IMR-90 (cell line): ENCODE measurements at regions not wholly inside any gene's neighbourhood (a gene's known extent, or its start where the extent isn't known, plus 50 kb on each side); places are given as distances from the start of the nearest gene placed in this dataset.

Experiments used
- ATAC-seq: fragments of 200-7000 bp; cut with Tn5 transposase; 2 replicates; pipeline ENCODE4 v1.9.1; 2020; ENCODE audit warnings: low read depth, mild to moderate bottlenecking, moderate library complexity
- BruUV-seq: library from RNA; stranded (reverse); fragments of 400-500 nt; replicated peaks from 2 replicates; lab custom pipeline; 2021; lab: Mats Ljungman, UMichigan
- CTCF ChIA-PET: fragments of 300-600 bp; formaldehyde crosslinking; extraction: SDS; loops from one replicate; lab custom pipeline; 2021; ENCODE audit warnings: antibody characterized with exemption; lab: Yijun Ruan, JAX
- POLR2A ChIA-PET: fragments of 300-600 bp; sonication (Branson Sonifier 250); formaldehyde crosslinking; loops from one replicate; lab custom pipeline; 2022; ENCODE audit warnings: antibody characterized with exemption; ENCODE audit not compliant: unreplicated experiment; lab: Charles Lee
- DNase-seq: peaks from one replicate; pipeline ENCODE4 v3.0.0; 2013
- H2AFZ ChIP-seq: replicated peaks from 2 replicates; pipeline ENCODE3; 2013; ENCODE audit warnings: low read length, mild to moderate bottlenecking; ENCODE audit not compliant: poor library complexity
- H2AK5ac ChIP-seq: 2 replicates; pipeline ENCODE4 v1.6.1; 2013; ENCODE audit warnings: low read depth, low read length, inconsistent platforms
- H2AK9ac ChIP-seq: replicated peaks from 2 replicates; pipeline ENCODE3; 2013; ENCODE audit warnings: mild to moderate bottlenecking, low read depth, low read length, moderate library complexity; ENCODE audit not compliant: poor library complexity
- H2BK120ac ChIP-seq: 2 replicates; pipeline ENCODE4 v1.6.1; 2013; ENCODE audit warnings: low read depth, low read length, inconsistent platforms
- H2BK15ac ChIP-seq: 3 replicates; pipeline ENCODE4 v1.6.1; 2013; ENCODE audit warnings: low read depth, low read length, inconsistent platforms
- H2BK20ac ChIP-seq: 2 replicates; pipeline ENCODE4 v1.6.1; 2013; ENCODE audit warnings: low read depth, mild to moderate bottlenecking, inconsistent platforms, low read length, moderate library complexity
- H2BK5ac ChIP-seq: 2 replicates; pipeline ENCODE4 v1.6.1; 2013; ENCODE audit warnings: mild to moderate bottlenecking, low read depth, low read length, inconsistent platforms; ENCODE audit not compliant: poor library complexity, severe bottlenecking
- H3K14ac ChIP-seq: replicated peaks from 2 replicates; pipeline ENCODE4 v1.6.1; 2013; ENCODE audit warnings: low read depth, low read length, inconsistent platforms
- H3K18ac ChIP-seq: 2 replicates; pipeline ENCODE4 v1.6.1; 2013; ENCODE audit warnings: low read depth, low read length, control low read depth
- H3K23ac ChIP-seq: 2 replicates; pipeline ENCODE4 v1.6.1; 2013; ENCODE audit warnings: low read depth, low read length, inconsistent platforms
- H3K27ac ChIP-seq: 2 replicates; pipeline ENCODE4 v1.5.1; 2013; ENCODE audit warnings: mild to moderate bottlenecking, control low read depth, low read length; ENCODE audit not compliant: insufficient read depth
- H3K27me3 ChIP-seq: 2 replicates; pipeline ENCODE4 v1.6.1; 2013; ENCODE audit warnings: low read length; ENCODE audit not compliant: control insufficient read depth, insufficient read depth
- H3K36me3 ChIP-seq: 2 replicates; pipeline ENCODE4 v1.6.1; 2013; ENCODE audit warnings: low read length, mixed read lengths; ENCODE audit not compliant: control insufficient read depth, insufficient read depth
- H3K4ac ChIP-seq: 2 replicates; pipeline ENCODE4 v1.6.1; 2013; ENCODE audit warnings: low read depth, low read length, inconsistent platforms
- H3K4me1 ChIP-seq: 2 replicates; pipeline ENCODE4 v1.6.1; 2013; ENCODE audit warnings: low read length, mixed read lengths; ENCODE audit not compliant: control insufficient read depth, insufficient read depth
- H3K4me2 ChIP-seq: 2 replicates; pipeline ENCODE4 v1.6.1; 2013; ENCODE audit warnings: low read depth, mild to moderate bottlenecking, control low read depth, low read length, moderate library complexity
- H3K4me3 ChIP-seq: 2 replicates; pipeline ENCODE4 v1.5.1; 2013; ENCODE audit warnings: low read depth, mild to moderate bottlenecking, control low read depth, low read length, moderate library complexity; ENCODE audit not compliant: insufficient read depth
- H3K56ac ChIP-seq: 2 replicates; pipeline ENCODE4 v1.6.1; 2013; ENCODE audit warnings: low read length, inconsistent platforms; ENCODE audit not compliant: insufficient read depth; ENCODE audit errors: extremely low read depth
- H3K79me1 ChIP-seq, 2 experiments: 2 replicates each; pipeline ENCODE4 v1.6.1; 2013; ENCODE audit warnings: low read length in 2 of 2, inconsistent platforms in 1 of 2, low read depth in 1 of 2
- H3K9ac ChIP-seq: 2 replicates; pipeline ENCODE4 v1.6.1; 2013; ENCODE audit warnings: low read depth, low read length, control low read depth
- H3K9me1 ChIP-seq: 2 replicates; pipeline ENCODE4 v1.6.1; 2013; ENCODE audit warnings: low read length, inconsistent platforms; ENCODE audit not compliant: insufficient read depth
- H3K9me3 ChIP-seq: 2 replicates; pipeline ENCODE4 v1.6.1; 2013; ENCODE audit warnings: low read length; ENCODE audit not compliant: control insufficient read depth, insufficient read depth
- H4K20me1 ChIP-seq: 2 replicates; pipeline ENCODE4 v1.6.1; 2013; ENCODE audit warnings: low read length, inconsistent platforms; ENCODE audit not compliant: insufficient read depth
- H4K5ac ChIP-seq: 2 replicates; pipeline ENCODE4 v1.6.1; 2013; ENCODE audit warnings: mild to moderate bottlenecking, low read depth, low read length, control low read depth
- H4K8ac ChIP-seq, 2 experiments: 2 replicates each; pipeline ENCODE4 v1.6.1; 2013; ENCODE audit warnings: low read depth in 2 of 2, low read length in 2 of 2, control low read depth in 1 of 2, inconsistent platforms in 1 of 2
- H4K91ac ChIP-seq: 2 replicates; pipeline ENCODE4 v1.6.1; 2013; ENCODE audit warnings: low read depth, low read length, inconsistent platforms; ENCODE audit not compliant: insufficient read depth
- BHLHE40 ChIP-seq: fragments of 150-350 bp; IDR thresholded peaks from 2 replicates; pipeline ENCODE4 v1.6.1; 2016; ENCODE audit warnings: mild to moderate bottlenecking, low read depth, low read length
- CEBPB ChIP-seq: IDR thresholded peaks from 2 replicates; pipeline ENCODE4 v1.6.1; 2012; ENCODE audit warnings: low read depth, low read length, improper control_type of control experiment
- CHD1 ChIP-seq: IDR thresholded peaks from 2 replicates; pipeline ENCODE4 v1.6.1; 2012; ENCODE audit warnings: low read depth, low read length, improper control_type of control experiment
- CTCF ChIP-seq: conservative IDR thresholded peaks from 2 replicates; pipeline ENCODE4 v1.5.1; 2012; ENCODE audit warnings: mild to moderate bottlenecking, low read depth, low read length, improper control_type of control experiment
- ELK1 ChIP-seq: fragments of 150-350 bp; IDR thresholded peaks from 2 replicates; pipeline ENCODE4 v1.6.1; 2016; ENCODE audit warnings: low read depth, mild to moderate bottlenecking, low read length, moderate library complexity, borderline replicate concordance
- FOS ChIP-seq: fragments of 150-350 bp; IDR thresholded peaks from 2 replicates; pipeline ENCODE4 v1.6.1; 2016; ENCODE audit warnings: low read depth, low read length
- MAFK ChIP-seq: IDR thresholded peaks from 2 replicates; pipeline ENCODE4 v1.6.1; 2012; ENCODE audit warnings: low read depth, low read length, improper control_type of control experiment
- MAZ ChIP-seq: IDR thresholded peaks from 2 replicates; pipeline ENCODE4 v1.6.1; 2012; ENCODE audit warnings: low read depth, mild to moderate bottlenecking, low read length, improper control_type of control experiment, moderate library complexity, borderline replicate concordance
- MXI1 ChIP-seq: IDR thresholded peaks from 2 replicates; pipeline ENCODE4 v1.6.1; 2012; ENCODE audit warnings: low read depth, mild to moderate bottlenecking, low read length, moderate library complexity, borderline replicate concordance
- NFE2L2 ChIP-seq: fragments of 150-350 bp; IDR thresholded peaks from 2 replicates; pipeline ENCODE4 v1.6.1; 2016; ENCODE audit warnings: low read depth, mild to moderate bottlenecking, low read length
- POLR2A ChIP-seq: IDR thresholded peaks from 2 replicates; pipeline ENCODE4 v1.6.1; 2012; ENCODE audit warnings: mild to moderate bottlenecking, low read depth, low read length
- RAD21 ChIP-seq: IDR thresholded peaks from 2 replicates; pipeline ENCODE4 v1.6.1; 2012; ENCODE audit warnings: low read length, improper control_type of control experiment
- RCOR1 ChIP-seq: IDR thresholded peaks from 2 replicates; pipeline ENCODE4 v1.6.1; 2012; ENCODE audit warnings: mild to moderate bottlenecking, low read length, improper control_type of control experiment; ENCODE audit not compliant: insufficient replicate concordance
- RFX5 ChIP-seq: IDR thresholded peaks from 2 replicates; pipeline ENCODE4 v1.8.0; 2012; ENCODE audit warnings: low read depth, mild to moderate bottlenecking, low read length, moderate library complexity
- SMC3 ChIP-seq: fragments of 150-350 bp; IDR thresholded peaks from 2 replicates; pipeline ENCODE4 v1.6.1; 2016; ENCODE audit warnings: low read depth, mild to moderate bottlenecking, antibody characterized with exemption, low read length, moderate library complexity
- USF2 ChIP-seq: fragments of 150-350 bp; IDR thresholded peaks from 2 replicates; pipeline ENCODE4 v1.6.1; 2017; ENCODE audit warnings: mild to moderate bottlenecking, antibody characterized with exemption, low read length, low read depth
- WGBS, 2 experiments: methylation state at CpG; one replicate each; pipeline versions ENCODE4 v1.1.5 to v1.1.7; 2013; ENCODE audit warnings: missing lambda C conversion rate in 2 of 2; ENCODE audit not compliant: insufficient read length in 1 of 2; ENCODE audit errors: extremely low coverage in 2 of 2; 5-methylcytosine and 5-hydroxymethylcytosine counted together
- dilution Hi-C: fragments of 300-500 bp; cut with HindIII; formaldehyde crosslinking; loops from one replicate; pipeline ENCODE4 v1.14.3; 2018; ENCODE audit warnings: low sequenced_read_pairs; ENCODE audit not compliant: unreplicated experiment
- in situ Hi-C: fragments of 300-500 bp; cut with MboI; formaldehyde crosslinking; loops from 3 replicates; pipeline ENCODE4 v1.14.3; 2019; ENCODE audit warnings: low sequenced_read_pairs, inconsistent platforms, mixed read lengths
- intact Hi-C: fragments of 100-400 bp; cut with micrococcal nuclease; formaldehyde crosslinking; loops from 2 replicates; pipeline ENCODE4 v1.10.0; 2022

GRCh38 chr1:195562074-195562473 lies 1046.2 kb downstream of the KCNT2 start:
- in situ Hi-C loops (no loop called here), intact Hi-C loops (no loop called here), dilution Hi-C loops (no loop called here)
- H3K27ac ChIP-seq, result no peak overlapping the region
- no peak overlapping the region for H2AK9ac ChIP-seq
- no peaks in the 10 kb centered on the region for H3K4me1 ChIP-seq
- no peak overlapping the region for H4K8ac ChIP-seq
- no peak overlapping the region for H3K14ac ChIP-seq
- no peaks in the 10 kb centered on the region for H4K20me1 ChIP-seq
- TF ChIP-seq MAFK (no peak), RCOR1 (no peak), NFE2L2 (no peak), CHD1 (no peak), POLR2A (no peak), ELK1 (no peak), SMC3 (no peak), RAD21 (no peak), USF2 (no peak), BHLHE40 (no peak), CTCF (no peak), CEBPB (no peak), FOS (no peak), RFX5 (no peak), MAZ (no peak), MXI1 (no peak)
- H3K27me3 ChIP-seq, result no peaks in the 10 kb centered on the region
- ChIA-PET CTCF (interaction anchor here (0.6 kb wide), 1 partner anchor 1820 kb away, joined by 3 read pairs; no protein-coding TSS in a partner anchor), POLR2A (no interaction called here)
- H4K91ac ChIP-seq, result no peak overlapping the region
- no peak overlapping the region for H3K4ac ChIP-seq
- no peak overlapping the region for H2BK15ac ChIP-seq
- DNase-seq, result no peak
- ATAC-seq, result no peak
- H2BK20ac ChIP-seq, result no peak overlapping the region
- H2AK5ac ChIP-seq, result no peak overlapping the region
- H3K9me3 ChIP-seq, result no peaks in the 10 kb centered on the region
- no peaks in the 10 kb centered on the region for H3K36me3 ChIP-seq
- no peak overlapping the region for H3K4me3 ChIP-seq
- H4K5ac ChIP-seq, result no peak overlapping the region
- no peak overlapping the region for H3K18ac ChIP-seq
- H3K79me1 ChIP-seq, result no peaks in the 10 kb centered on the region
- H3K56ac ChIP-seq, result no peak overlapping the region
- no peaks in the 10 kb centered on the region for H3K9me1 ChIP-seq
- BruUV-seq, result no TSS peak
- no peak overlapping the region for H3K4me2 ChIP-seq
- no peak overlapping the region for H3K23ac ChIP-seq
- no peak overlapping the region for H2BK120ac ChIP-seq
- no CpG with 5 or more reads among the region's 2 CpGs for WGBS, 2 experiments
- H2AFZ ChIP-seq, result no peak overlapping the region
- no peak overlapping the region for H3K9ac ChIP-seq
- H2BK5ac ChIP-seq, result no peak overlapping the region
